ENCODE measurements at regions not wholly inside any gene's neighbourhood (a gene's known extent, or its start where the extent isn't known, plus 50 kb on each side); places are given as distances from the start of the nearest gene placed in this dataset.

- TF ChIP-seq CTCF (IDR thresholded peaks at IDR 0.05) (no peak), EZH2 (IDR thresholded peaks at IDR 0.05) (no peak)
Measured at GRCh38 chr11:95700471-95700817, 89.1 kb downstream of the FAM76B start.
